ENCODE measurements at regions not wholly inside any gene's neighbourhood (a gene's known extent, or its start where the extent isn't known, plus 50 kb on each side); places are given as distances from the start of the nearest gene placed in this dataset.

DNA sequence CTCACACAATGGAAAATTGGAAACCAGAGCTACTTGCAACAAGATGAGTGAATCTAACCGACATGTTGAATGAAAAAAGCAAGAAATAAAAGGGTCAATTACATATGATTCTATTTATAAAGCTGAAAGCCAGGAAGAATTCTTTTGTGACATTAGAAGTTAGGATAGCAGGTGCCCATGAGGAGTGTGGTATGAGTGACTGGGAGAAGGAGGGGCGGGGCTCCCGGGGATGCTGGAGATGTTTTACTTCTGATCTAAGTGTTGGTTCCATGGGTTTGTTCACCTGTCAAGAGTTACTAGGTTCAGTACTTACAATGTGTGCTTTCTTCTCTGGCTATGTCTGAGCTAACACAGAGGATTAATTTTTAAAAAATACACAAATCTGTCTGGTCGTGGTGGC, 60.8 kb downstream of the NSMCE3 start:
- Mint-ChIP-seq H3K9me3 (no peaks in the 10 kb centered on the region), H3K36me3 (ENCODE audit: low read depth) (no peaks in the 10 kb centered on the region), H3K27me3 (peaks cover 6% of the 10 kb centered on the region), H3K4me3 (no peak overlapping the region), H3K4me1 (no peaks in the 10 kb centered on the region), H3K27ac (no peak overlapping the region)
- no peak for DNase-seq
- ChIA-PET POLR2A (no interaction called here), CTCF (no interaction called here)

DNA sequence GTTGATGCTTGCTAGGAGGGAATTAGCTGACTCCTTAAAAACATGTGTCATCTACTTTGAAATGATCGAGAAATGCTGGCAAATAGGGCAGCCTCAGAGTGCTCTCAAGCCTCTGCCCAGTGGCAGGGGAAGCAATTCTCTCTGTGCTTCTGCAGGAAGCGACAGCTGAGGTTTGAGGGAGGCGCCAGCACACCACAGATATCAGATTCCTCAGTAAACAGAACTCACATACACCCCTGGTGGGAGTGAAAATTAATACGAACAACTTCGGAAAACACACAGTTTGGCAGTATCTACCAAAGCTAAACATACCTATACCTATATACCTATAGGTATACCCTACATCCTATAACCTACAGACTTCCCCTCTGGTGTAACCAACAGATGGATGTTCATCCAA, 61.3 kb downstream of the NSMCE3 start:
- H3K4me3 Mint-ChIP-seq = no peak overlapping the region
- no peak for DNase-seq
- ChIA-PET POLR2A (no interaction called here), CTCF (no interaction called here)
- no peaks in the 10 kb centered on the region for H3K36me3 Mint-ChIP-seq (ENCODE audit: low read depth)
- no peak overlapping the region for H3K27ac Mint-ChIP-seq
- H3K27me3 Mint-ChIP-seq = peaks cover 6% of the 10 kb centered on the region
- no peaks in the 10 kb centered on the region for H3K4me1 Mint-ChIP-seq
- no peaks in the 10 kb centered on the region for H3K9me3 Mint-ChIP-seq

DNA sequence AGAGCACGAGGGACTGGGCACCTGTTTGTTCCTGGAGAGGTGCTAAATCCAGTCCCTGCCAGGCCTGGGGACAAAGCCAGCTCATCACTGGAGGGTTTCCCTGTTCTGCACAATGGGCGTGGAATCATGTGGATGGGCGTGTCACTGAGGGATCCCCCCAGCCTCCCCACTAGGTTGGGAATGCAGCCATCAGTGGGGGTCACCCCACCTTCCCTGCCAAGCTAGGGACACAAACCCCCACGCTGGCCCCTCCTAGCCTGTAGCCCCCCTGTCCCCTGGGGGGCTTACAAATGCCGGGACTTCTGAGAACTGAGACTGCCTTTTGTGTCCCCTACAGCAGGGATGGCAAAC, 61.9 kb downstream of the NSMCE3 start:
- DNase-seq = no peak
- H3K27me3 Mint-ChIP-seq = peaks cover 6% of the 10 kb centered on the region
- ChIA-PET CTCF (no interaction called here), POLR2A (no interaction called here)
- no peaks in the 10 kb centered on the region for H3K36me3 Mint-ChIP-seq (ENCODE audit: low read depth)
- H3K4me1 Mint-ChIP-seq = no peaks in the 10 kb centered on the region
- no peak overlapping the region for H3K27ac Mint-ChIP-seq
- H3K9me3 Mint-ChIP-seq = no peaks in the 10 kb centered on the region
- no peak overlapping the region for H3K4me3 Mint-ChIP-seq

DNA sequence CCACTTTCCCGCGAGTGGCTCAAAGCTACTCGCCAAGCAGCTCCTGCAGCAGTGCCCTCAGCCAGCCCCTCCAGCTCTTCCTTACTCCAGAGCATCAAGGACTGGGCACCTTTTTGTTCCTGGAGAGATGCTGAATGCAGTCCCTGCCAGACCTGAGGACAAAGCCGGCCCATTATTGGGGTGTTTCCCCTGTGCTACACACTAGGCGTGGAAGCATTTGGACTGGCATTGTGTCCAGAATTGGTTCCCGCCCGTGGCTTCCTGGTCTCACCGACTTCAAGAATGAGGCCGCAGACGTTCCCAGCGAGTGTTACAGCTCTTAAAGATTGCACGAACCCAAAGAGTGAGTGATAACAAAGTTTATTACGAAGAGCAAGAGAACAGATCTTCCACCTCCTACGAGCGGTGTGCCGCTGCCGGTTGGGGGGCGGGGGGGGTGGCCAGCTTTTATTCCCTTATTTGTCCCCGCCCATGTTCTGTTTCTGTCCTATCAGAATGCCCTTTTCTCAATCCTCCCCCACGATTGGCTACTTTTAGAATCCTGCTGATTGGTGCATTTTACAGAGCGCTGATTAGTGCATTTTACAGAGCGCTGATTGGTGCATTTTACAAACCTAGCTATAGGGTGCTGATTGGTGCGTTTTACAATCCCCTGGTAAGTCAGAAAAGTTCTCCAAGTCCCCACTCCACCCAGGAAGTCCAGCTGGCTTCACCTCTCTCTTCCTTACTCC, 62.4 kb downstream of the NSMCE3 start:
- Mint-ChIP-seq H3K27ac (no peak overlapping the region), H3K4me3 (no peak overlapping the region), H3K9me3 (no peaks in the 10 kb centered on the region), H3K36me3 (ENCODE audit: low read depth) (no peaks in the 10 kb centered on the region), H3K27me3 (peaks cover 6% of the 10 kb centered on the region), H3K4me1 (no peaks in the 10 kb centered on the region)
- DNase-seq = no peak
- CTCF ChIA-PET = interaction anchor here (1.1 kb wide), 1 partner anchor 78 kb away, joined by 3 read pairs; no protein-coding TSS in a partner anchor
- POLR2A ChIA-PET = no interaction called here

DNA sequence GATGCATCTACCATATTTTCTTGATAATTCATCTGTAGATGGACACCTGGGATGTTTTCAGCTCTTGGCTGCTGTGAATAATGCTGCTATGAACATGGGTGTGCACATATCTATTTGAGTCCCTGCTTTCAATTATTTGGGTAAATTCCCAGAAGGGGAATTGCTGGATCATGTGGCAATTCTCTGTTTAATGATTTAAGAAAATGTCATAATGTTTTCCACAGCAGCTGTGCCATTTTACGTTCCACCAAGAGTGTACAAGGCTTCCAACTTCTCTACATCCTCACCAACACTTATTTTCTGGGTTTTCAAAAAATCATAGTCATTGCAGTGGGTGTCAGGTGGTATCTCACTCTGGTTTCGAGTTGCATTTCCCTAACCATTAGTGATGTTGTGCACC, 64.4 kb downstream of the NSMCE3 start:
- Mint-ChIP-seq H3K4me3 (no peak overlapping the region), H3K4me1 (no peaks in the 10 kb centered on the region), H3K27ac (no peak overlapping the region), H3K36me3 (ENCODE audit: low read depth) (no peaks in the 10 kb centered on the region), H3K9me3 (no peaks in the 10 kb centered on the region), H3K27me3 (peaks cover 9% of the 10 kb centered on the region)
- DNase-seq = no peak
- ChIA-PET CTCF (no interaction called here), POLR2A (no interaction called here)

DNA sequence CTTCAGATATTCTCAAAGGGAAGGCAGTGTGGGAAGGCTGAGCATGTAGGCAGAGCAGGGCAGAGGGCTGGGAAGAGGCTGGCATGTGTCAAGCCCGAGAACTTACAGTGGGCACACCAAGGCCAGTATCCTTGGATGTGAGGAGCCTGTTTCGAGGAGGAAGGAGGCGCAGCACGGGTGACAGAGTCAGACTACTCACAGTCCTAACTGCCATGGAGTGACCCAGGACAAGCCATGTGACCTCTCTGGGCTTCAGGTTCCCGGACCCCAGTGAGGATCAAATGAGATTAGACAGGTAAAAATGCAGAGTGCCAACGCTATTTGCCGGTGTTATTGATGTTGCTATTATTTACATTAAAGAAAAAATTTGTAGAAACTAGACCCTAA, 65.3 kb downstream of the NSMCE3 start:
- H3K27ac Mint-ChIP-seq = no peak overlapping the region
- peaks cover 12% of the 10 kb centered on the region for H3K27me3 Mint-ChIP-seq
- H3K4me1 Mint-ChIP-seq = no peaks in the 10 kb centered on the region
- CTCF ChIA-PET = no interaction called here
- no peaks in the 10 kb centered on the region for H3K36me3 Mint-ChIP-seq (ENCODE audit: low read depth)
- DNase-seq = no peak
- POLR2A ChIA-PET = no interaction called here
- no peak overlapping the region for H3K4me3 Mint-ChIP-seq
- H3K9me3 Mint-ChIP-seq = no peaks in the 10 kb centered on the region

DNA sequence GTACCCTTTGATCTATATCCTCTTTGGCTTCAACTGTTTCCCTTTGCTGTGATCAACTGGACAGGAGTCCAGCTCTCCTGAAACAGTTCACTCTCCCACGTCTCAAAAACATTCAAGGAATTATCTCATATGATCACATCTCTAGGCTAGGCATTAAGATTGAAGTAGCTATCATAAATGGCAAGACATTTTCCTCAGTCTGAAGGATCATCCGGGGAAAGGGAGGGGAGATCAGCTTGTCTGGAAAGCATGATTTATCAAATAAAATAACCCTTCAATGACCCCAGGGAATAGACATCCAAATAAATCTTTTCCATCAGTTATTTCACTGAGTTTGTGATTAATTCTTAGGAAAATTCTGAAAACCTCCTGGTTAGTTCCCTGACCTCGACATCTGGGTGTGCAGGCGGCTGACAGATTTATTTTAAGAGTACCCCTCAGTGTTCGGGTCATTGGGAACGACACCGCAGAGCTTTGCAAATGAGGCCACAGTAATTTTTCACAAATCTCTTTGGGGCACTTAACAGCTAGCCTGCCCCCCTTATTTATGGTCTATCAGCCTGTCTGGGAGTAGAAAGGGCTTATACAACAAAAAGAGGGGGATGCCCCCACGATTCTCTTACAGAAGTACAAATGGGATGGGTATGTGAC, 65.8 kb downstream of the NSMCE3 start:
- Mint-ChIP-seq H3K27ac (no peak overlapping the region), H3K27me3 (peaks cover 12% of the 10 kb centered on the region), H3K4me1 (no peaks in the 10 kb centered on the region), H3K9me3 (no peaks in the 10 kb centered on the region), H3K36me3 (ENCODE audit: low read depth) (no peaks in the 10 kb centered on the region), H3K4me3 (no peak overlapping the region)
- POLR2A ChIA-PET = no interaction called here
- CTCF ChIA-PET = no interaction called here
- DNase-seq = no peak

DNA sequence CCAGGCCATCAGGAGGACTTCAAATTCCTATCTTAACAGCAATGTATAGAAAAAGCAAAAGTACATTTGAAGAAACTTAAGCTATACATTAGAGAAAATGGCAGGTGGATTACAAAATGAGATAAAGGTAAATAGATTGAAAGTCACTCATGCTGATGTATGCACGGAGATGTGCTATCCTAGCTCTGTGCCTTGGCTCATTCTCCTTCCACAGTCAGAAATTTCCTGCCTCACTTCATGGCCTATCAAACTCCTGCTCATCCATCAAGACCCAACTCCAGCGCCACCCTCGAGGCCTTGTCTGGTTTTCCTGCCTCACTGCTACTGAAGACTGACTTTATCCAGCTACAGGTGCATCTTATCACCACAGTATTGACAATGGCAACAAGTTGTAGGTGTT, 72.9 kb downstream of the NSMCE3 start:
- H3K27me3 Mint-ChIP-seq = peaks cover 16% of the 10 kb centered on the region
- ChIA-PET CTCF (no interaction called here), POLR2A (no interaction called here)
- H3K4me1 Mint-ChIP-seq = no peaks in the 10 kb centered on the region
- H3K27ac Mint-ChIP-seq = no peak overlapping the region
- no peaks in the 10 kb centered on the region for H3K36me3 Mint-ChIP-seq (ENCODE audit: low read depth)
- no peak overlapping the region for H3K4me3 Mint-ChIP-seq
- H3K9me3 Mint-ChIP-seq = no peaks in the 10 kb centered on the region
- no peak for DNase-seq

DNA sequence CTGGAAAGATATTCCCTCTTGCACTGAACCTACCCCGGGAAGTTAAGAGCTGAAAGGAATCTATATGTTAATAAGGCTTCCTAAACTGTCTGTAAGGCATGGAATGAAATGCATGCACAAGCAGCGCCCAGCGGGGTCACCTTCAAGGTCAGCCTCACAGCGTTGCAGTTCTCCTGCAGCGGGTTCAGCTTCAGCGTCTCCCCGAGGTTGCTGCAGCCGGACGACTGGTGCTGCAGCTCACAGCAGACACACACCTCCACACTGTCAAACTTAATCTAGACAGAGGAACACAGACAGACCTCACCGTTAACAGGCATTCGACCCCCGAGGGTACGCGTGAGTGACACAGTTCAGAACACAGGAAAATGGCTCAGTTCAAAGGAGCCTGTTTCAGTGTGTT, 73.3 kb downstream of the NSMCE3 start:
- no peaks in the 10 kb centered on the region for H3K4me1 Mint-ChIP-seq
- CTCF ChIA-PET = no interaction called here
- H3K9me3 Mint-ChIP-seq = no peaks in the 10 kb centered on the region
- no peak overlapping the region for H3K4me3 Mint-ChIP-seq
- peaks cover 14% of the 10 kb centered on the region for H3K27me3 Mint-ChIP-seq
- H3K27ac Mint-ChIP-seq = no peak overlapping the region
- no peak for DNase-seq
- POLR2A ChIA-PET = no interaction called here
- no peaks in the 10 kb centered on the region for H3K36me3 Mint-ChIP-seq (ENCODE audit: low read depth)

DNA sequence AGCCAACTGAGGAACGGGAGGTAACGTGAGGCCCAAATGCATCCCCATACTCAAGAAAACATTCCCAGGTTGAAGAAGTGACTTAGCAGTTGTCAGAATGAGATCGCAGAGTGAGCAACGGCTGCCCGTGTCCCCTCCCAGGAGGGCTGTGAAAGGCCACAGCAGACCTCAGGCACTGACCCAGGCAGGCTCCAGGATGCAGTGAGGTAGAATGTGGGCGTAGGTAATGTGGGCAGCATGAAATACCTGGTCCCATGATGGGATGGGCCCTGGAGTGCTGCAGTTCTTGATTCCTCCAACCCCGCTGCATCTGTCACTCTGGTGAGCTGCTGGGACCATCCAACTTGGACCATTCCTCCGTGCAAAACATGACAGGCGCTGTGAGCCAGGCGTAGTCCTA, 74.8 kb downstream of the NSMCE3 start:
- Mint-ChIP-seq H3K27ac (no peak overlapping the region), H3K4me3 (no peak overlapping the region), H3K4me1 (no peaks in the 10 kb centered on the region), H3K36me3 (ENCODE audit: low read depth) (no peaks in the 10 kb centered on the region), H3K27me3 (peaks cover 12% of the 10 kb centered on the region), H3K9me3 (no peaks in the 10 kb centered on the region)
- DNase-seq = no peak
- CTCF ChIA-PET = no interaction called here
- POLR2A ChIA-PET = no interaction called here

DNA sequence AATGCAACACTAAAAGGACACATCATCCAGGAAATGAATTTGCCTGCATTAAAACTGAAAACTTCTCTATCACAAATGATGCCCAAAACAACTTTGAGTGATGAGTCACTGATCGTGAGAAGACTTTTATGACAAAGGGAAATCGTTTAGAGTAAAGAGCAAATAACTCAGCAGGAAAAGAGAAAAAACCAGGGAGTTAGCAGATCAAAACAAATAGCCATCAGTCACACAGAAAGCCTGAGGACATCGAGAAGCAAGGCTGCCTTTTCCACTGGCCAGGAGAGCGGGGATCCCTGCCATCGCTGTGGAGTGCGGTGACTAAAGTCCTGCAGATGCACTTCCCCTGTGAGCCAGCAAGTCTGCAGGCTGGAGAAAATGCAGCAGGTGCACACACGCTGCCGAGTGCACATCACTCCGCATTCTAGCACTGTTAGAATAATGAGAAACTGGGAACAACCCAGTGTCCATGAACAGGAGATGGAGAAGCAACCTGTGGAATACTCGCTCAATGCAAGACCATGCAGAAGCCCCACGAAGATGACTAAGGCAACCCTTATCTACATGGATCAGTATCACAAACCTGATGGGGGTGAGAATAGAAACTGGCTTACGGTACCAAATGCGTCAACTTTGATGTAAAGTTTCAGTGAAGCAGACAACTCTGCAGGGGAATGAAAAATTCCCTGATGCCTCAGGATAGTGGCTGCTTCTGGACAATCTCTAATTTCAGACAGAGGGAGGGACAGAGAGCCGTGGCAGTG, 86.4 kb downstream of the NSMCE3 start:
- ChIA-PET CTCF (no interaction called here), POLR2A (no interaction called here)
- Mint-ChIP-seq H3K9me3 (no peaks in the 10 kb centered on the region), H3K4me1 (peaks cover 1% of the 10 kb centered on the region), H3K4me3 (no peak overlapping the region), H3K27ac (no peak overlapping the region), H3K36me3 (ENCODE audit: low read depth) (no peaks in the 10 kb centered on the region), H3K27me3 (peaks cover 10% of the 10 kb centered on the region)
- DNase-seq = no peak

DNA sequence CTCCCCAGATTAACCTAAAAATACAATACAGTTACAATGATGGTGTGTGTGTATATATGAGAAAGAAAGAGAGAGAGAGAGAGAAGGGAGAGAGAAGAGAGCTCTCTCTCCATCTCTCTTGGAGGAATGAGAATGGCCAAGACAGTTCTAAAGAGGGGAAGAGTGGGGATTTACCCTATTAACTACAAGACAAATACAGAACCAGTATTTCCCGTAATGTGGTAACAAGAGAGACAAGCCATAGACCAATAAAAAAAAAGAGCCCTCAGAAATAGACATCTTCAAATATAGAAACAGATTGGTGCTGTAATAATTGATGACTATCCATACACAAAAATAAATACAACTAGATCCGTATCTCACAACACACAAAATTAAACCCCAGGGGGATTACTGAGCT, 87.0 kb downstream of the NSMCE3 start:
- CTCF ChIA-PET = no interaction called here
- H3K4me3 Mint-ChIP-seq = no peak overlapping the region
- H3K27me3 Mint-ChIP-seq = peaks cover 13% of the 10 kb centered on the region
- POLR2A ChIA-PET = no interaction called here
- H3K27ac Mint-ChIP-seq = no peak overlapping the region
- no peak for DNase-seq
- H3K4me1 Mint-ChIP-seq = peaks cover 1% of the 10 kb centered on the region
- no peaks in the 10 kb centered on the region for H3K36me3 Mint-ChIP-seq (ENCODE audit: low read depth)
- H3K9me3 Mint-ChIP-seq = no peaks in the 10 kb centered on the region

DNA sequence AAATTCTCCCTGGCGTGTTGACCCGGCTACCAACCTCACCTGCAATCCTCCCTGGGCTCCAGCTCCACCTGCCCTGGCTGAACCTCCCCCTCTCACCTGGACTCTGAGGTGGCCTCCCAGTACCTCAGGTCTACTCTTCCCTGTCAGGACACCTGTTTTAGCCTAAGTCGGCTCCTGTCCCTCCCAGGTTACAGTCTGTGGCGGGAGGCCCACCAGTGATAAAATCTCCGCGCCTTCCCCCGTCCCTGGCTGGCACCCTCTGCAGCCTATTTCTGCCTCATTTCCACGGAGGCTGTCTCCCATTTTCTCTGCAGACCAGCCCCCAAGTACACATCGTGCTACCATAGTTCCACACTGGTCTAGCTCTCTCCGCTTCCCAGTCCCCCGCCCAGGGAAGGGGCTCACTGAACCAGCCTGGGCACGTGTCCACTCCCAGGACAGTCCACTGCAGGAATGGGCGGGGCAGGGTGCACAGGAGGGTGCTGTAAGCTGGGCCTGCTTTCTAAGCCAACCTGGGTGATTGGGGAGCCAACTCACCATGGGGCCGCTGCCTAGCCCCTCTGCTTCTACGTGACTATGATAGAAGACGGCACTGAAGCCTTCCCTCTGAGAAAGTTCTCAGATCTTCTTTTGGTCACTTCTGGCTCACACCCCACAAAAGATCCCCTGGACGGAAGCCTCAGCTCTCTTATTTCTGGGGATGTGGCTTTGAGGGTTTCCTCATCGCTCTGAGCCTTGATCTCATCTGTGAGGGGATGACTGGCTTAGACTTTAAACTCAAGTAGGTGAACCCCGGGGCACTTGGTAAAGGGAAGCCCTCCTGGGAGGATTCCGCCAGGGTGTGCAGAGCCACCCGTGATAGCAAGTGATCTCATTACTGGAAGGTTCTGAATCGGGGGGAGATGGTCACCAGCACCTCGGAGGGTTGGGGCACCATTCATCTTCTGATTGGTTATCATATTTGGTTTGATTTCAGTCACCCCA, 96.6 kb downstream of the NSMCE3 start:
- POLR2A ChIA-PET = no interaction called here
- no peak for DNase-seq
- H3K9me3 Mint-ChIP-seq = no peaks in the 10 kb centered on the region
- no peaks in the 10 kb centered on the region for H3K36me3 Mint-ChIP-seq (ENCODE audit: low read depth)
- H3K27ac Mint-ChIP-seq = no peak overlapping the region
- no peaks in the 10 kb centered on the region for H3K4me1 Mint-ChIP-seq
- CTCF ChIA-PET = no interaction called here
- peaks cover 6% of the 10 kb centered on the region for H3K27me3 Mint-ChIP-seq
- no peak overlapping the region for H3K4me3 Mint-ChIP-seq
